H1 (cell line): ENCODE measurements at regions not wholly inside any gene's neighbourhood (a gene's known extent, or its start where the extent isn't known, plus 50 kb on each side); places are given as distances from the start of the nearest gene placed in this dataset.

Source experiments
- CTCF ChIA-PET: fragments of 300-600 bp; sonication (Branson Sonifier 250); formaldehyde crosslinking; loops from one replicate; lab custom pipeline; 2021; ENCODE audit not compliant: partially characterized antibody; lab: Charles Lee
- POLR2A ChIA-PET: fragments of 300-600 bp; sonication (Branson Sonifier 250); formaldehyde crosslinking; loops from one replicate; lab custom pipeline; 2021; ENCODE audit warnings: inconsistent platforms; ENCODE audit not compliant: partially characterized antibody; lab: Charles Lee
- DNase-seq, 2 experiments: peaks; one replicate each; pipeline versions ENCODE4 v3.0.0 to v3.0.0-alpha.2; 2010 to 2022; ENCODE audit warnings: low spot score in 2 of 2, low read depth in 1 of 2, mixed read lengths in 1 of 2
- FAIRE-seq: peaks from 2 replicates; lab custom pipeline; 2011; peaks lifted over from hg19 to GRCh38; lab: Jason Lieb, UNC
- H2AFZ ChIP-seq: 2 replicates; pipeline ENCODE4 v1.8.1; 2012; ENCODE audit warnings: low read length, inconsistent platforms
- H2AK5ac ChIP-seq: 2 replicates; pipeline ENCODE4 v1.6.1; 2013; ENCODE audit warnings: low read depth, low read length
- H2BK120ac ChIP-seq: replicated peaks from 2 replicates; pipeline ENCODE3; 2013; ENCODE audit warnings: low read depth, low read length, inconsistent platforms
- H2BK12ac ChIP-seq: 2 replicates; pipeline ENCODE4 v1.6.1; 2013; ENCODE audit warnings: low read depth, low read length
- H2BK15ac ChIP-seq: 2 replicates; pipeline ENCODE4 v1.6.1; 2013; ENCODE audit warnings: low read length
- H2BK20ac ChIP-seq: 2 replicates; pipeline ENCODE4 v1.6.1; 2013; ENCODE audit warnings: low read length
- H2BK5ac ChIP-seq: 2 replicates; pipeline ENCODE4 v1.6.1; 2013; ENCODE audit warnings: low read depth, low read length
- H3K14ac ChIP-seq: 2 replicates; pipeline ENCODE4 v1.6.1; 2013; ENCODE audit warnings: inconsistent platforms; ENCODE audit not compliant: insufficient read length
- H3K18ac ChIP-seq: 2 replicates; pipeline ENCODE4 v1.6.1; 2013; ENCODE audit warnings: low read length; ENCODE audit errors: extremely low read depth
- H3K23ac ChIP-seq: 2 replicates; pipeline ENCODE4 v1.6.1; 2013; ENCODE audit warnings: inconsistent platforms; ENCODE audit not compliant: insufficient read length
- H3K23me2 ChIP-seq: 2 replicates; pipeline ENCODE4 v1.6.1; 2013; ENCODE audit warnings: low read depth, low read length
- H3K27ac ChIP-seq: 2 replicates; pipeline ENCODE4 v1.6.1; 2011; ENCODE audit warnings: low read depth, low read length, inconsistent platforms
- H3K27me3 ChIP-seq, 4 experiments: replicated peaks in 1 of 4; 1 replicate in 1 of 4; 2 replicates in 3 of 4; pipeline versions ENCODE4 v1.6.1 to v1.8.1; 2011 to 2013; ENCODE audit warnings: low read length in 3 of 4, mild to moderate bottlenecking in 3 of 4, inconsistent platforms in 2 of 4, mixed read lengths in 2 of 4, moderate library complexity in 1 of 4; ENCODE audit not compliant: control insufficient read depth in 3 of 4, insufficient read depth in 3 of 4; ENCODE audit errors: extremely low read depth in 1 of 4
- H3K36me3 ChIP-seq, 4 experiments: 2 replicates each; pipeline versions ENCODE4 v1.6.1 to v1.8.1; 2011 to 2013; ENCODE audit warnings: mild to moderate bottlenecking in 4 of 4, low read length in 3 of 4, moderate library complexity in 2 of 4, control low read depth in 1 of 4, inconsistent platforms in 1 of 4; ENCODE audit not compliant: insufficient read depth in 4 of 4, control insufficient read depth in 2 of 4
- H3K4ac ChIP-seq: replicated peaks from 2 replicates; pipeline ENCODE3; 2013; ENCODE audit warnings: low read length, low read depth, mixed read lengths, inconsistent platforms; ENCODE audit not compliant: insufficient read length
- H3K4me1 ChIP-seq, 4 experiments: replicated peaks in 1 of 4; 1 replicate in 1 of 4; 2 replicates in 3 of 4; pipeline versions ENCODE4 v1.6.1 to v1.8.1; 2011 to 2013; ENCODE audit warnings: low read length in 3 of 4, inconsistent platforms in 2 of 4, mixed read lengths in 1 of 4; ENCODE audit not compliant: insufficient read depth in 4 of 4, control insufficient read depth in 3 of 4
- H3K4me2 ChIP-seq, 2 experiments: 2 replicates each; pipeline versions ENCODE4 v1.6.1 to v1.8.1; 2011 to 2013; ENCODE audit warnings: low read depth in 2 of 2, low read length in 2 of 2, control low read depth in 1 of 2, inconsistent platforms in 1 of 2, mild to moderate bottlenecking in 1 of 2; ENCODE audit not compliant: insufficient read depth in 1 of 2
- H3K4me3 ChIP-seq, 4 experiments: fragments of 200-600, 300-600 bp in 1 of 4; sonication (generic), shearing (Covaris generic), sonication (Bioruptor Twin) in 1 of 4; 2 replicates each; pipeline versions ENCODE4 v1.5.1 to v1.8.1; 2011 to 2016; ENCODE audit warnings: low read length in 4 of 4, low read depth in 3 of 4, control low read depth in 2 of 4, inconsistent platforms in 2 of 4, mild to moderate bottlenecking in 2 of 4, mixed read lengths in 1 of 4, moderate library complexity in 1 of 4; ENCODE audit not compliant: insufficient read depth in 2 of 4; ENCODE audit errors: extremely low read depth in 1 of 4
- H3K56ac ChIP-seq: replicated peaks from 2 replicates; pipeline ENCODE3; 2013; ENCODE audit warnings: low read depth, mild to moderate bottlenecking, mixed read lengths, low read length, inconsistent platforms; ENCODE audit not compliant: insufficient read length
- H3K79me1 ChIP-seq: 2 replicates; pipeline ENCODE4 v1.6.1; 2013; ENCODE audit warnings: low read depth, low read length, control low read depth
- H3K79me2 ChIP-seq, 2 experiments: 2 replicates each; pipeline versions ENCODE4 v1.6.1 to v1.8.1; 2012 to 2013; ENCODE audit warnings: low read length in 2 of 2, mild to moderate bottlenecking in 2 of 2, inconsistent platforms in 1 of 2; ENCODE audit not compliant: insufficient read depth in 2 of 2, control insufficient read depth in 1 of 2
- H3K9ac ChIP-seq, 4 experiments: replicated peaks in 1 of 4; 1 replicate in 1 of 4; 2 replicates in 3 of 4; pipeline versions ENCODE4 v1.6.1 to v1.8.1; 2011 to 2013; ENCODE audit warnings: low read depth in 3 of 4, low read length in 3 of 4, control low read depth in 2 of 4, mild to moderate bottlenecking in 2 of 4, moderate library complexity in 2 of 4, inconsistent platforms in 1 of 4; ENCODE audit errors: extremely low read depth in 1 of 4
- H3K9me3 ChIP-seq, 2 experiments: 2 replicates each; pipeline versions ENCODE4 v1.6.1 to v1.8.1; 2012 to 2013; ENCODE audit warnings: mild to moderate bottlenecking in 2 of 2, moderate library complexity in 2 of 2, control low read depth in 1 of 2, inconsistent platforms in 1 of 2, low read depth in 1 of 2, low read length in 1 of 2, mixed read lengths in 1 of 2; ENCODE audit not compliant: insufficient read depth in 2 of 2
- H4K20me1 ChIP-seq, 2 experiments: replicated peaks in 1 of 2; 2 replicates each; pipeline versions ENCODE3 to v1.8.1; 2011 to 2013; ENCODE audit warnings: inconsistent platforms in 2 of 2, low read length in 2 of 2, mild to moderate bottlenecking in 1 of 2; ENCODE audit not compliant: insufficient read depth in 2 of 2, control insufficient read depth in 1 of 2
- H4K5ac ChIP-seq: 2 replicates; pipeline ENCODE4 v1.6.1; 2013; ENCODE audit warnings: low read length, low read depth, mixed read lengths, inconsistent platforms; ENCODE audit not compliant: insufficient read length
- H4K8ac ChIP-seq: 2 replicates; pipeline ENCODE4 v1.8.0; 2013; ENCODE audit warnings: mild to moderate bottlenecking, moderate library complexity, low read length, inconsistent platforms; ENCODE audit not compliant: insufficient read depth; ENCODE audit errors: extremely low read depth
- H4K91ac ChIP-seq: replicated peaks from 2 replicates; pipeline ENCODE3; 2013; ENCODE audit warnings: low read length, mixed read lengths, inconsistent platforms; ENCODE audit not compliant: insufficient read length
- PHF8 ChIP-seq: fragments of 200-600 bp; sonication (generic); conservative IDR thresholded peaks from 2 replicates; pipeline ENCODE4 v1.7.1; 2012; ENCODE audit warnings: low read depth, mild to moderate bottlenecking, inconsistent platforms, low read length, moderate library complexity
- POLR2A ChIP-seq, 2 experiments: IDR thresholded peaks; 1 replicate in 1 of 2; 2 replicates in 1 of 2; pipeline ENCODE4 v1.6.1; 2011; ENCODE audit warnings: low read depth in 2 of 2, low read length in 2 of 2, mild to moderate bottlenecking in 2 of 2; ENCODE audit errors: control extremely low read depth in 1 of 2
- TCF12 ChIP-seq: IDR thresholded peaks from 2 replicates; pipeline ENCODE4 v1.6.1; 2011; ENCODE audit warnings: low read depth, mild to moderate bottlenecking, low read length
- WGBS, 2 experiments: shearing (Covaris generic) in 1 of 2; methylation state at CpG; one replicate each; pipeline versions ENCODE4 v1.1.6 to v1.1.7; 2013 to 2015; ENCODE audit warnings: low lambda C conversion rate in 2 of 2, mixed read lengths in 2 of 2, inconsistent platforms in 1 of 2, low coverage in 1 of 2, missing lambda C conversion rate in 1 of 2; ENCODE audit not compliant: insufficient replicate concordance in 2 of 2, insufficient coverage in 1 of 2, insufficient read length in 1 of 2; ENCODE audit errors: extremely low coverage in 1 of 2, missing lambda C conversion rate in 1 of 2; 5-methylcytosine and 5-hydroxymethylcytosine counted together

- TF ChIP-seq PHF8 (no peak), TCF12 (no peak), POLR2A (IDR thresholded peaks at IDR 0.05; ENCODE audit: control extremely low read depth in 1 of 2, low read depth in 2 of 2, low read length in 2 of 2) (no peak)
- no peaks in the 10 kb centered on the region for H3K79me2 ChIP-seq
- H3K36me3 ChIP-seq: no peaks in the 10 kb centered on the region
- no peaks in the 10 kb centered on the region for H4K20me1 ChIP-seq
- no peak overlapping the region for H3K23ac ChIP-seq
- H3K56ac ChIP-seq: no peak overlapping the region
- H2BK120ac ChIP-seq: no peak overlapping the region
- H2AK5ac ChIP-seq: no peak overlapping the region
- H2BK12ac ChIP-seq: no peak overlapping the region
- H3K4ac ChIP-seq: no peak overlapping the region
- POLR2A ChIA-PET: no interaction called here
- no peak overlapping the region for H3K9ac ChIP-seq
- no peaks in the 10 kb centered on the region for H3K23me2 ChIP-seq
- no peak overlapping the region for H3K27ac ChIP-seq
- H2BK20ac ChIP-seq: no peak overlapping the region
- H3K4me3 ChIP-seq: no peak overlapping the region
- no peak overlapping the region for H3K14ac ChIP-seq
- no peak overlapping the region for H3K4me2 ChIP-seq
- 87% methylated on average over 2 of the region's 2 CpGs; no CpG with 5 or more reads in 1 of the 2 experiments for WGBS, 2 experiments
- H2AFZ ChIP-seq: no peak overlapping the region
- H2BK15ac ChIP-seq: no peak overlapping the region
- FAIRE-seq (no peak), DNase-seq (no peak)
- H3K9me3 ChIP-seq: no peaks in the 10 kb centered on the region
- H3K18ac ChIP-seq: no peak overlapping the region
- no peak overlapping the region for H2BK5ac ChIP-seq
- CTCF ChIA-PET: interaction anchor here (0.9 kb wide), 1 partner anchor 291 kb away, joined by 8 read pairs; no protein-coding TSS in a partner anchor
- no peak overlapping the region for H4K5ac ChIP-seq
- no peaks in the 10 kb centered on the region for H3K27me3 ChIP-seq
- no peaks in the 10 kb centered on the region for H3K4me1 ChIP-seq
- no peaks in the 10 kb centered on the region for H3K79me1 ChIP-seq
- H4K91ac ChIP-seq: no peak overlapping the region
- no peak overlapping the region for H4K8ac ChIP-seq
Observed at GRCh38 chr11:96753997-96754396, 364.2 kb downstream of the JRKL start.
